ENCODE measurements at regions not wholly inside any gene's neighbourhood (a gene's known extent, or its start where the extent isn't known, plus 50 kb on each side); places are given as distances from the start of the nearest gene placed in this dataset.

DNA sequence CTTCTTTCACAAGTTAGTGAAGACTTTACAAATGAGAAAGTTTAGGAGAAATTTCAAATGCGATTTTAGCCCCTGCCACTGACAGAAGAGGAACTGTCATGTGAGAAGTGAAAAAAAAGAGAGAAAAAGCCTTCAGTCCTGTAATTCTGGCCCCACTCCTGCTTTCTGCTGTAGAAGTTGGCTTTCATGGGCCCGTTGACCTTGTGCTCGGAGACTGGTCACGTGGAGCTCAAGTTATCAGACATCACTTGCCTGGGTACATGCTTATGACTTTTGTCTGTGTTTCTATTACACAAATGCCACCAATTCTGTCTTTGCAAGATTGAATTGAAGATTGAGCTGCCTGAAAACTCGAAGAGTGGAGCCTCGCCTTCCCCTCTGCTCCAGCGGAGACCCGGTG, 749.9 kb downstream of the BCL11A start:
- H3K27me3 ChIP-seq (ENCODE audit: insufficient read depth, low read length, poor library complexity): no peaks in the 10 kb centered on the region
- H3K4me2 ChIP-seq (ENCODE audit: insufficient read depth, low read length): no peak overlapping the region
- no peak overlapping the region for H2AFZ ChIP-seq (ENCODE audit: low read depth, low read length)
- ATAC-seq (ENCODE audit: insufficient read depth, low read depth): no peak
- no peak overlapping the region for H3K9ac ChIP-seq (ENCODE audit: low read depth, low read length)
- no peaks in the 10 kb centered on the region for H3K36me3 ChIP-seq (ENCODE audit: insufficient read depth, low read length)
- no peaks in the 10 kb centered on the region for H3K79me2 ChIP-seq (ENCODE audit: insufficient read depth, low read length)
- no peak overlapping the region for H3K4me3 ChIP-seq (ENCODE audit: low read depth in 1 of 2, low read length in 2 of 2)
- no peaks in the 10 kb centered on the region for H4K20me1 ChIP-seq (ENCODE audit: insufficient read depth, low read length)
- H3K27ac ChIP-seq (ENCODE audit: low read length): no peak overlapping the region
- DNase-seq: no peak
- TF ChIP-seq, protein P1, sequence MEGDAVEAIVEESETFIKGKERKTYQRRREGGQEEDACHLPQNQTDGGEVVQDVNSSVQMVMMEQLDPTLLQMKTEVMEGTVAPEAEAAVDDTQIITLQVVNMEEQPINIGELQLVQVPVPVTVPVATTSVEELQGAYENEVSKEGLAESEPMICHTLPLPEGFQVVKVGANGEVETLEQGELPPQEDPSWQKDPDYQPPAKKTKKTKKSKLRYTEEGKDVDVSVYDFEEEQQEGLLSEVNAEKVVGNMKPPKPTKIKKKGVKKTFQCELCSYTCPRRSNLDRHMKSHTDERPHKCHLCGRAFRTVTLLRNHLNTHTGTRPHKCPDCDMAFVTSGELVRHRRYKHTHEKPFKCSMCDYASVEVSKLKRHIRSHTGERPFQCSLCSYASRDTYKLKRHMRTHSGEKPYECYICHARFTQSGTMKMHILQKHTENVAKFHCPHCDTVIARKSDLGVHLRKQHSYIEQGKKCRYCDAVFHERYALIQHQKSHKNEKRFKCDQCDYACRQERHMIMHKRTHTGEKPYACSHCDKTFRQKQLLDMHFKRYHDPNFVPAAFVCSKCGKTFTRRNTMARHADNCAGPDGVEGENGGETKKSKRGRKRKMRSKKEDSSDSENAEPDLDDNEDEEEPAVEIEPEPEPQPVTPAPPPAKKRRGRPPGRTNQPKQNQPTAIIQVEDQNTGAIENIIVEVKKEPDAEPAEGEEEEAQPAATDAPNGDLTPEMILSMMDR (IDR thresholded peaks at IDR 0.05; ENCODE audit: borderline replicate concordance, extremely low read depth, low read length, poor library complexity, severe bottlenecking): no peak
- TF ChIP-seq EZH2 (IDR thresholded peaks at IDR 0.05; ENCODE audit: borderline replicate concordance, low read depth, low read length, severe bottlenecking): no peak
- no peaks in the 10 kb centered on the region for H3K4me1 ChIP-seq (ENCODE audit: insufficient read depth, low read length)
- peaks cover 2% of the 10 kb centered on the region for H3K9me3 ChIP-seq (ENCODE audit: insufficient read depth, low read length, severe bottlenecking)

DNA sequence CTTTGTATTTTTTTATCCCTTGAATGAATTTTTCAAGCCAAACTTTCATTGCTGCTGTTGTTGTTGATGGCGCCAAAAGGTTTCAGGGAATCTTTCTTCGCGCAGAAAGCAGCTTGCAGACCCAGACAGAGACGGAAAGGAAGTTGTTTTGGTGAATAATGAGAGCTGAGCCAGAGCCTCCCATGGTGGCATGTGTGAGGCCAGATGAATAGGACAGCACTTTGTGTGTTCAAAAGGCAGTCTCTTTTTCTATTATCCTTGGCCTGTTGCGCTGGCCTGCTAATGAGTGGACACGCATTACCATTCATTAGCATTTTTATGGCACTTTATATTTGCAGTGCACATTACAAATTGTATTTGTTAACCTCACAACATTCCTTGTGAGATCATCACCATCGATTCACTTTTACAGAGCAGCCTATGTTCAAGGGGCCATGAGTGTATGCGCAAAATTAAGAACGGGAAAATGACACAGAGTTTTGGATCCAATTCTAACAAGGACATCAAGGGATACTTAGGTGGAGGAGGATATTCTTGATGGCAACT, 754.7 kb downstream of the BCL11A start:
- no peaks in the 10 kb centered on the region for H4K20me1 ChIP-seq (ENCODE audit: insufficient read depth, low read length)
- no peak overlapping the region for H3K4me2 ChIP-seq (ENCODE audit: insufficient read depth, low read length)
- no peak overlapping the region for H2AFZ ChIP-seq (ENCODE audit: low read depth, low read length)
- H3K9me3 ChIP-seq (ENCODE audit: insufficient read depth, low read length, severe bottlenecking): peaks cover 2% of the 10 kb centered on the region
- H3K79me2 ChIP-seq (ENCODE audit: insufficient read depth, low read length): no peaks in the 10 kb centered on the region
- no peaks in the 10 kb centered on the region for H3K4me1 ChIP-seq (ENCODE audit: insufficient read depth, low read length)
- ATAC-seq (ENCODE audit: insufficient read depth, low read depth): no peak
- H3K36me3 ChIP-seq (ENCODE audit: insufficient read depth, low read length): no peaks in the 10 kb centered on the region
- H3K27ac ChIP-seq (ENCODE audit: low read length): no peak overlapping the region
- TF ChIP-seq, protein P1 (IDR thresholded peaks at IDR 0.05; ENCODE audit: borderline replicate concordance, extremely low read depth, low read length, poor library complexity, severe bottlenecking): no peak
- no peak for TF ChIP-seq EZH2 (IDR thresholded peaks at IDR 0.05; ENCODE audit: borderline replicate concordance, low read depth, low read length, severe bottlenecking)
- no peak overlapping the region for H3K9ac ChIP-seq (ENCODE audit: low read depth, low read length)
- no peaks in the 10 kb centered on the region for H3K27me3 ChIP-seq (ENCODE audit: insufficient read depth, low read length, poor library complexity)
- H3K4me3 ChIP-seq (ENCODE audit: low read depth in 1 of 2, low read length in 2 of 2): no peak overlapping the region
- no peak for DNase-seq

DNA sequence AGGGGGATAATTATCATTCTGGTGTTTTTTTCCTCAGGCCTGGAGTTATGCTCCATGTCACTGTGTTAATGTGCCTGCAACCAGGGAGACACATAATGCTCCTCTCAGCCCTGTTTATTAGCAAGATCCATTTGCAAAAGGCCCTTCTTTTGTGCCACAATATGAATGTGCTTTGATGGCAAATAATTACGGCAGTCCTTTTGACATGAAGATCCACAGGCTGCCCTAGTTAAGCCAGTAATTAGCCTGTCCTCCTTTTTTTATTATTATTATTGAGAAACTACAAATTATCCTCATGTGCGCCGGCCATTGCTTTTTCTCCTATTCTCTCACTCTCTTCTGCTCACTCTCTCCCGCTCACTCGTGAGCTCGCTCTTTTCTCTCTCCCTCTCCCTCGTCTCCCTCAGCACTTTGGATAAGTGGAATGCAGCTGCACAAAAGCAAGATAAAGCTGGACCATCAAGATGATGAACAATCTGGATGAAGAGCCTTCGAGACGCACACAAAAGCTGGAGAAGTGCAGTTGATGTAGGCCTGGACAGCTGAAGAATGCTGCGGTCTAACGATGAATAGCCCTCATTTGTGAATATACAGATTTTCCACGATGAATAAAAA, 762.3 kb downstream of the BCL11A start:
- Histone ChIP-seq H3K36me3 (ENCODE audit: insufficient read depth, low read length) (no peaks in the 10 kb centered on the region), H3K4me2 (ENCODE audit: insufficient read depth, low read length) (no peak overlapping the region), H3K9me3 (ENCODE audit: insufficient read depth, low read length, severe bottlenecking) (no peaks in the 10 kb centered on the region), H3K9ac (ENCODE audit: low read depth, low read length) (no peak overlapping the region), H3K79me2 (ENCODE audit: insufficient read depth, low read length) (no peaks in the 10 kb centered on the region), H4K20me1 (ENCODE audit: insufficient read depth, low read length) (no peaks in the 10 kb centered on the region), H3K4me1 (ENCODE audit: insufficient read depth, low read length) (no peaks in the 10 kb centered on the region), H3K27me3 (ENCODE audit: insufficient read depth, low read length, poor library complexity) (no peaks in the 10 kb centered on the region), H2AFZ (ENCODE audit: low read depth, low read length) (no peak overlapping the region), H3K27ac (ENCODE audit: low read length) (no peak overlapping the region), H3K4me3 (ENCODE audit: low read depth in 1 of 2, low read length in 2 of 2) (no peak overlapping the region)
- ATAC-seq (ENCODE audit: insufficient read depth, low read depth) (no peak), DNase-seq (no peak)
- TF ChIP-seq, protein P1 (IDR thresholded peaks at IDR 0.05; ENCODE audit: borderline replicate concordance, extremely low read depth, low read length, poor library complexity, severe bottlenecking): no peak
- TF ChIP-seq EZH2 (IDR thresholded peaks at IDR 0.05; ENCODE audit: borderline replicate concordance, low read depth, low read length, severe bottlenecking): no peak
